ENCODE measurements at regions not wholly inside any gene's neighbourhood (a gene's known extent, or its start where the extent isn't known, plus 50 kb on each side); places are given as distances from the start of the nearest gene placed in this dataset.

DNA sequence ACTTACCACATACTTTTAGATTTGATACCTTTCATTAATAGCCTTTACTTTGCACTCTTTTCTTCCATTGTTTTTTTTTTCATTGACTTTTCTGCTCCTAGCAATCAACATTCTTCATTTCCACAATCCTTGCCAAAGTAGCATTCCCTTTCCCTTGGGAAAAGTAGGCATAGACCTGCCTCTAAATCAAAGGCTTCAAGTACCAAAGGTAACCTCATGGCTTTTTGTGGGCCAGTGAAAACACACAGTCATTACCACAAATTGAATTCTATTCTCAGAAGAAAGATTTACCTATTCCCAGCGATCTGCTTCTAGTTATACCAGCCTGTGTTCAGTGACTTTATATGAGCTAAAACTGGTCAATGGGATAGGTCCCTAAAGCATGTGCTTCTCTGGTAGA is 109.2 kb downstream of the SOCS6 start:
- TF ChIP-seq FOXM1 (IDR thresholded peaks at IDR 0.05; ENCODE audit: borderline replicate concordance) (no peak), HDGF (IDR thresholded peaks at IDR 0.05; ENCODE audit: borderline replicate concordance) (no peak), BHLHE40 (IDR thresholded peaks at IDR 0.05; ENCODE audit: borderline replicate concordance) (no peak), SUZ12 (IDR thresholded peaks at IDR 0.05) (no peak), FOXA1 (IDR thresholded peaks at IDR 0.05) (no peak), NFRKB (IDR thresholded peaks at IDR 0.05) (no peak)
